HepG2 (cell line): ENCODE measurements at regions not wholly inside any gene's neighbourhood (a gene's known extent, or its start where the extent isn't known, plus 50 kb on each side); places are given as distances from the start of the nearest gene placed in this dataset.

ENCODE experiments used
- ATAC-seq: fragments of 200-7000 bp; cut with Tn5 transposase; 3 replicates; pipeline ENCODE4 v1.9.1; 2020; ENCODE audit warnings: mild to moderate bottlenecking, moderate library complexity
- BruUV-seq: library from RNA; stranded (reverse); fragments of 400-500 nt; replicated peaks from 2 replicates; lab custom pipeline; 2021; lab: Mats Ljungman, UMichigan
- CTCF ChIA-PET: fragments of 300-600 bp; formaldehyde crosslinking; extraction: SDS; loops from one replicate; lab custom pipeline; 2021; ENCODE audit warnings: low total read pairs, inconsistent platforms, low intra/inter-chr PET ratio; lab: Yijun Ruan, JAX
- POLR2A ChIA-PET: fragments of 350-600 bp; sonication (Branson Sonifier 250); formaldehyde crosslinking; loops from one replicate; lab custom pipeline; 2020; ENCODE audit warnings: antibody characterized with exemption, inconsistent platforms; lab: Yijun Ruan, JAX
- DNase-seq: peaks from one replicate; pipeline ENCODE4 v3.0.0-alpha.2; 2015; ENCODE audit warnings: low spot score
- FAIRE-seq: peaks from 3 replicates; lab custom pipeline; 2011; peaks lifted over from hg19 to GRCh38; lab: Jason Lieb, UNC
- H2AFZ ChIP-seq: one replicate; pipeline ENCODE4 v1.6.1; 2011; ENCODE audit warnings: low read length, inconsistent platforms
- H3K27ac ChIP-seq: fragments of 300-600 bp; 3 replicates; pipeline ENCODE4 v1.8.0; 2011; ENCODE audit warnings: mixed run types, mild to moderate bottlenecking, mixed read lengths, low read length, inconsistent platforms; ENCODE audit not compliant: insufficient read depth; ENCODE audit errors: extremely low read length
- H3K27me3 ChIP-seq, 2 experiments: fragments of 200-600 bp in 1 of 2; 2 replicates in 1 of 2; 3 replicates in 1 of 2; pipeline versions ENCODE4 v1.6.0 to v1.8.0; 2011; ENCODE audit warnings: low read length in 2 of 2, mild to moderate bottlenecking in 2 of 2, moderate library complexity in 2 of 2, inconsistent platforms in 1 of 2; ENCODE audit not compliant: insufficient read depth in 2 of 2, control insufficient read depth in 1 of 2
- H3K36me3 ChIP-seq, 2 experiments: fragments of 200-600 bp in 1 of 2; replicated peaks in 1 of 2; 2 replicates in 1 of 2; 3 replicates in 1 of 2; pipeline versions ENCODE4 v1.5.1 to v1.8.0; 2011; ENCODE audit warnings: low read length in 2 of 2, inconsistent platforms in 1 of 2; ENCODE audit not compliant: insufficient read depth in 2 of 2, control insufficient read depth in 1 of 2
- H3K4me1 ChIP-seq: 2 replicates; pipeline ENCODE4 v1.5.1; 2012; ENCODE audit warnings: low read length, inconsistent platforms; ENCODE audit not compliant: insufficient read depth
- H3K4me2 ChIP-seq: 2 replicates; pipeline ENCODE4 v1.6.0; 2011; ENCODE audit warnings: low read depth, low read length, inconsistent platforms
- H3K4me3 ChIP-seq, 3 experiments: fragments of 200-600 bp in 1 of 3; sonication (generic), shearing (Covaris generic) in 1 of 3; replicated peaks in 1 of 3; 2 replicates each; pipeline ENCODE4 v1.5.1; 2011 to 2016; ENCODE audit warnings: low read length in 3 of 3, inconsistent platforms in 2 of 3, low read depth in 2 of 3, mild to moderate bottlenecking in 2 of 3, control low read depth in 1 of 3, mixed read lengths in 1 of 3; ENCODE audit not compliant: insufficient read depth in 1 of 3
- H3K79me2 ChIP-seq: one replicate; pipeline ENCODE4 v1.6.1; 2011; ENCODE audit warnings: low read length, inconsistent platforms; ENCODE audit not compliant: insufficient read depth
- H3K9ac ChIP-seq: 2 replicates; pipeline ENCODE4 v1.6.0; 2011; ENCODE audit warnings: mild to moderate bottlenecking, low read depth, low read length, inconsistent platforms; ENCODE audit not compliant: insufficient read depth
- H3K9me3 ChIP-seq: 2 replicates; pipeline ENCODE4 v1.5.1; 2012; ENCODE audit warnings: mild to moderate bottlenecking, low read length
- H4K20me1 ChIP-seq: 2 replicates; pipeline ENCODE4 v1.6.0; 2011; ENCODE audit warnings: inconsistent platforms, mild to moderate bottlenecking, low read length, moderate library complexity; ENCODE audit not compliant: insufficient read depth
- ASH2L ChIP-seq: fragments of 300-600, 200-600 bp; sonication (generic); IDR thresholded peaks from 2 replicates; pipeline ENCODE4 v1.7.0; 2017; ENCODE audit warnings: low read depth, mild to moderate bottlenecking, moderate library complexity, mixed read lengths, low read length; ENCODE audit not compliant: insufficient read length
- PTBP1 ChIP-seq: fragments of 200-400 bp; formaldehyde crosslinking; IDR thresholded peaks from 2 replicates; pipeline ENCODE4 v1.6.1; 2018; ENCODE audit warnings: low read length, low read depth; ENCODE audit not compliant: poor library complexity, severe bottlenecking
- REST ChIP-seq, 2 experiments: IDR thresholded peaks; 2 replicates each; pipeline ENCODE4 v1.6.1; 2011 to 2012; ENCODE audit warnings: low read length in 2 of 2, borderline replicate concordance in 1 of 2, low read depth in 1 of 2, mild to moderate bottlenecking in 1 of 2, moderate library complexity in 1 of 2
- SATB2 ChIP-seq: sonication (generic); formaldehyde crosslinking; IDR thresholded peaks from 2 replicates; pipeline ENCODE4 v1.5.0; 2020; ENCODE audit warnings: missing genetic modification reagents
- ZNF362 ChIP-seq: sonication (generic); formaldehyde crosslinking; IDR thresholded peaks from 2 replicates; pipeline ENCODE4 v1.4.0; 2020; ENCODE audit warnings: missing genetic modification reagents, mild to moderate bottlenecking, borderline replicate concordance
- ZNF451 ChIP-seq: sonication (generic); formaldehyde crosslinking; IDR thresholded peaks from 2 replicates; pipeline ENCODE4 v1.5.0; 2020; ENCODE audit warnings: mild to moderate bottlenecking, missing genetic modification reagents
- WGBS: methylation state at CpG from one replicate; pipeline ENCODE4 v1.1.6; 2017; ENCODE audit warnings: low lambda C conversion rate; 5-methylcytosine and 5-hydroxymethylcytosine counted together
- in situ Hi-C: cut with HindIII; loops from 2 replicates; pipeline ENCODE4 v1.10.0; 2017; ENCODE audit warnings: low pct_unique_long_range_greater_than_20kb; ENCODE audit not compliant: extremely low pct_ligation_motif_present
- intact Hi-C: fragments of 100-400 bp; cut with micrococcal nuclease; formaldehyde crosslinking; loops from one replicate; pipeline ENCODE4 v1.10.0; 2022; ENCODE audit not compliant: unreplicated experiment

DNA sequence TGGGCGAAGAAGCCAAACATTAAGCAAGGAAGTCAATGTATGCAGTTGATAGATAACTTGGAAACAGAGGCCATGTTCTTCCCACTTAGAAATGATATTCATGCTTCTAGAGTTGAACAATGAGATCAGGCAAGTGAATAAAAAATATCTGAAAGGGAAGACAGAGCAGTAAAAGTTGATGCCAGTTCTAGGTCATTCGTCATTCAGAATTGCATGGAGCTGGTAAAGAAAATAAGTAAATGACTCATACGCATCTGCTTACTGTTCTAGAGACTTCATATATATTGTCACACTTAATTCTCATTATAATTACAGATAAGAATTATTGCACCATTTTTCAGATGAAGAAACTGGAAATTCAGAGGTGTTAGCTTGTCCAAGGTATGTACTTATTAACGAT, 158.9 kb upstream of the FERD3L start:
- CTCF ChIA-PET, result no interaction called here
- no peaks in the 10 kb centered on the region for H3K27me3 ChIP-seq
- WGBS, result 40% methylated on average over 4 of the region's 4 CpGs
- H3K4me3 ChIP-seq, result no peak overlapping the region
- in situ Hi-C loops, result no loop called here
- no peak overlapping the region for H3K9ac ChIP-seq
- TF ChIP-seq ZNF451 (CRISPR knock-in tag) (no peak), ZNF362 (no peak), SATB2 (CRISPR knock-in tag) (no peak), PTBP1 (no peak), ASH2L (no peak), REST (IDR thresholded peaks at IDR 0.05; ENCODE audit: borderline replicate concordance in 1 of 2, low read depth in 1 of 2, low read length in 2 of 2) (no peak)
- peaks cover 47% of the 10 kb centered on the region for H3K9me3 ChIP-seq
- H3K4me1 ChIP-seq, result no peaks in the 10 kb centered on the region
- POLR2A ChIA-PET, result no interaction called here
- FAIRE-seq (no peak), ATAC-seq (no peak), DNase-seq (no peak)
- H3K36me3 ChIP-seq, result no peaks in the 10 kb centered on the region
- no peak overlapping the region for H3K27ac ChIP-seq
- H3K79me2 ChIP-seq, result no peaks in the 10 kb centered on the region
- H3K4me2 ChIP-seq, result no peak overlapping the region
- H2AFZ ChIP-seq, result no peak overlapping the region
- no peaks in the 10 kb centered on the region for H4K20me1 ChIP-seq
- no TSS peak for BruUV-seq
- intact Hi-C loops, result no loop called here
